A549 (cell line): ENCODE measurements at regions not wholly inside any gene's neighbourhood (a gene's known extent, or its start where the extent isn't known, plus 50 kb on each side); places are given as distances from the start of the nearest gene placed in this dataset.

Experiments used
- BHLHE40 ChIP-seq: IDR thresholded peaks from 2 replicates; pipeline ENCODE4 v1.6.1; 2012; ENCODE audit warnings: low read depth, low read length, inconsistent platforms
- CBX2 ChIP-seq: fragments of 200-600 bp; sonication (generic); IDR thresholded peaks from 2 replicates; pipeline ENCODE4 v1.6.1; 2016; ENCODE audit warnings: low read depth, mild to moderate bottlenecking, borderline replicate concordance
- EP300 ChIP-seq, 2 experiments: fragments of >200 bp; sonication (Bioruptor Twin); formaldehyde crosslinking; IDR thresholded peaks; 2 replicates in 1 of 2; 3 replicates in 1 of 2; pipeline ENCODE4 v1.6.1; 2016 to 2017
- FOSL2 ChIP-seq, 2 experiments: fragments of 450-650 bp in 1 of 2; fragments of >200 bp in 1 of 2; sonication (Bioruptor Twin) in 1 of 2; formaldehyde crosslinking; IDR thresholded peaks; 2 replicates each; pipeline versions ENCODE4 v1.5.0 to v1.6.1; 2016 to 2020; ENCODE audit warnings: mild to moderate bottlenecking in 1 of 2, moderate library complexity in 1 of 2
- KDM5A ChIP-seq: fragments of 200-600 bp; sonication (generic); IDR thresholded peaks from 2 replicates; pipeline ENCODE4 v1.6.1; 2016; ENCODE audit warnings: antibody characterized with exemption, mild to moderate bottlenecking
- MAZ ChIP-seq: fragments of 150-350 bp; IDR thresholded peaks from 2 replicates; pipeline ENCODE4 v1.6.1; 2014; ENCODE audit warnings: antibody characterized with exemption, low read depth, low read length, borderline replicate concordance
- RAD21 ChIP-seq, 2 experiments: fragments of >200 bp in 1 of 2; sonication (Bioruptor Twin) in 1 of 2; formaldehyde crosslinking in 1 of 2; IDR thresholded peaks in 1 of 2; conservative IDR thresholded peaks in 1 of 2; 2 replicates in 1 of 2; 3 replicates in 1 of 2; pipeline ENCODE4 v1.6.1; 2012 to 2018; ENCODE audit warnings: inconsistent platforms in 1 of 2
- RNF2 ChIP-seq: fragments of 200-600 bp; sonication (generic); IDR thresholded peaks from 2 replicates; pipeline ENCODE4 v1.6.1; 2016; ENCODE audit warnings: low read depth, mild to moderate bottlenecking, antibody characterized with exemption, moderate library complexity, borderline replicate concordance
- SREBF2 ChIP-seq: fragments of 450-650 bp; IDR thresholded peaks from 2 replicates; pipeline ENCODE4 v1.6.1; 2014; ENCODE audit warnings: mild to moderate bottlenecking, moderate library complexity
- ZFP36 ChIP-seq: fragments of 450-650 bp; IDR thresholded peaks from 2 replicates; pipeline ENCODE4 v1.6.1; 2014; ENCODE audit warnings: borderline replicate concordance; ENCODE audit not compliant: partially characterized antibody
- TF ChIP-seq, protein P1 (sequence below): fragments of >200 bp; sonication (Bioruptor Twin); formaldehyde crosslinking; IDR thresholded peaks from 3 replicates; pipeline ENCODE4 v1.5.1; 2016
- TF ChIP-seq, protein P2 (sequence below): fragments of 200-600 bp; sonication (generic); IDR thresholded peaks from 2 replicates; pipeline ENCODE4 v1.6.1; 2016; ENCODE audit warnings: antibody characterized with exemption, mild to moderate bottlenecking, moderate library complexity
- TF ChIP-seq, protein P3 (sequence below): fragments of 250-450 bp; sonication (Bioruptor Pico); IDR thresholded peaks from 2 replicates; pipeline ENCODE4 v1.5.0; 2020; ENCODE audit warnings: low read depth, mild to moderate bottlenecking, moderate library complexity

DNA sequence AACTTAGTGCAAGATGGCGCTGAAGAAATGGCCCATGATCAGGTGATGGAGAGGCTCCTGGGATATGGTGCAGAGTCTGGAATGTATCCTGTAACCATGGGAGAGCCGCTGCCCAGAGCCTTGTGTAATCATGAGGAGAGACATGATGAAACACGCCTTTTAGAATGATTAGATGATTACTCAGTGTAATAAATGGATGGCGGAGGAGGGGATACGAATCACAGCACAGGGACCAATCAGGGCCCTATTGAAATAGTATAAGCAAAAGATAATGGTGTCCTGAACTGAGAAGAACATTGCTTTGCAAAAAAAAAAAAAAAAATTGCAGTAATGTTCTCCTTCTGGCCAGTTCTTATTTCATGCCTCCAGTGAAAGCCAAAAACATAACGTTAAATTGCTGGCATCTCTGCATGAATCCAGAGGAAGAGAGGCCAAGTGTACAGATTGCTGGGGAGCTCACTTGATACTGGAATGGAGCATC, 668.5 kb upstream of the AUTS2 start:
- TF ChIP-seq, protein P1, sequence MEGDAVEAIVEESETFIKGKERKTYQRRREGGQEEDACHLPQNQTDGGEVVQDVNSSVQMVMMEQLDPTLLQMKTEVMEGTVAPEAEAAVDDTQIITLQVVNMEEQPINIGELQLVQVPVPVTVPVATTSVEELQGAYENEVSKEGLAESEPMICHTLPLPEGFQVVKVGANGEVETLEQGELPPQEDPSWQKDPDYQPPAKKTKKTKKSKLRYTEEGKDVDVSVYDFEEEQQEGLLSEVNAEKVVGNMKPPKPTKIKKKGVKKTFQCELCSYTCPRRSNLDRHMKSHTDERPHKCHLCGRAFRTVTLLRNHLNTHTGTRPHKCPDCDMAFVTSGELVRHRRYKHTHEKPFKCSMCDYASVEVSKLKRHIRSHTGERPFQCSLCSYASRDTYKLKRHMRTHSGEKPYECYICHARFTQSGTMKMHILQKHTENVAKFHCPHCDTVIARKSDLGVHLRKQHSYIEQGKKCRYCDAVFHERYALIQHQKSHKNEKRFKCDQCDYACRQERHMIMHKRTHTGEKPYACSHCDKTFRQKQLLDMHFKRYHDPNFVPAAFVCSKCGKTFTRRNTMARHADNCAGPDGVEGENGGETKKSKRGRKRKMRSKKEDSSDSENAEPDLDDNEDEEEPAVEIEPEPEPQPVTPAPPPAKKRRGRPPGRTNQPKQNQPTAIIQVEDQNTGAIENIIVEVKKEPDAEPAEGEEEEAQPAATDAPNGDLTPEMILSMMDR: no peak
- no peak for TF ChIP-seq RNF2
- TF ChIP-seq MAZ: no peak
- TF ChIP-seq SREBF2: no peak
- TF ChIP-seq, protein P2, sequence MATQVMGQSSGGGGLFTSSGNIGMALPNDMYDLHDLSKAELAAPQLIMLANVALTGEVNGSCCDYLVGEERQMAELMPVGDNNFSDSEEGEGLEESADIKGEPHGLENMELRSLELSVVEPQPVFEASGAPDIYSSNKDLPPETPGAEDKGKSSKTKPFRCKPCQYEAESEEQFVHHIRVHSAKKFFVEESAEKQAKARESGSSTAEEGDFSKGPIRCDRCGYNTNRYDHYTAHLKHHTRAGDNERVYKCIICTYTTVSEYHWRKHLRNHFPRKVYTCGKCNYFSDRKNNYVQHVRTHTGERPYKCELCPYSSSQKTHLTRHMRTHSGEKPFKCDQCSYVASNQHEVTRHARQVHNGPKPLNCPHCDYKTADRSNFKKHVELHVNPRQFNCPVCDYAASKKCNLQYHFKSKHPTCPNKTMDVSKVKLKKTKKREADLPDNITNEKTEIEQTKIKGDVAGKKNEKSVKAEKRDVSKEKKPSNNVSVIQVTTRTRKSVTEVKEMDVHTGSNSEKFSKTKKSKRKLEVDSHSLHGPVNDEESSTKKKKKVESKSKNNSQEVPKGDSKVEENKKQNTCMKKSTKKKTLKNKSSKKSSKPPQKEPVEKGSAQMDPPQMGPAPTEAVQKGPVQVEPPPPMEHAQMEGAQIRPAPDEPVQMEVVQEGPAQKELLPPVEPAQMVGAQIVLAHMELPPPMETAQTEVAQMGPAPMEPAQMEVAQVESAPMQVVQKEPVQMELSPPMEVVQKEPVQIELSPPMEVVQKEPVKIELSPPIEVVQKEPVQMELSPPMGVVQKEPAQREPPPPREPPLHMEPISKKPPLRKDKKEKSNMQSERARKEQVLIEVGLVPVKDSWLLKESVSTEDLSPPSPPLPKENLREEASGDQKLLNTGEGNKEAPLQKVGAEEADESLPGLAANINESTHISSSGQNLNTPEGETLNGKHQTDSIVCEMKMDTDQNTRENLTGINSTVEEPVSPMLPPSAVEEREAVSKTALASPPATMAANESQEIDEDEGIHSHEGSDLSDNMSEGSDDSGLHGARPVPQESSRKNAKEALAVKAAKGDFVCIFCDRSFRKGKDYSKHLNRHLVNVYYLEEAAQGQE: no peak
- no peak for TF ChIP-seq CBX2
- TF ChIP-seq BHLHE40: no peak
- TF ChIP-seq KDM5A: no peak
- TF ChIP-seq FOSL2 (IDR thresholded peaks at IDR 0.05): no peak
- TF ChIP-seq FOSL2 (CRISPR knock-in tag; IDR thresholded peaks at IDR 0.05): peak; percentile 44
- no peak for TF ChIP-seq EP300 (IDR thresholded peaks at IDR 0.05)
- TF ChIP-seq, protein P3, sequence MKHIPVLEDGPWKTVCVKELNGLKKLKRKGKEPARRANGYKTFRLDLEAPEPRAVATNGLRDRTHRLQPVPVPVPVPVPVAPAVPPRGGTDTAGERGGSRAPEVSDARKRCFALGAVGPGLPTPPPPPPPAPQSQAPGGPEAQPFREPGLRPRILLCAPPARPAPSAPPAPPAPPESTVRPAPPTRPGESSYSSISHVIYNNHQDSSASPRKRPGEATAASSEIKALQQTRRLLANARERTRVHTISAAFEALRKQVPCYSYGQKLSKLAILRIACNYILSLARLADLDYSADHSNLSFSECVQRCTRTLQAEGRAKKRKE (CRISPR knock-in tag): no peak
- TF ChIP-seq ZFP36: no peak
- no peak for TF ChIP-seq RAD21 (conservative IDR thresholded peaks at IDR 0.05 in 1 of 2, IDR thresholded peaks at IDR 0.05 in 1 of 2)
